Osteocyte (in vitro differentiated cells): ENCODE measurements at regions not wholly inside any gene's neighbourhood (a gene's known extent, or its start where the extent isn't known, plus 50 kb on each side); places are given as distances from the start of the nearest gene placed in this dataset.

Experiments used
- DNase-seq: peaks from one replicate; pipeline ENCODE4 v3.0.0; 2021; ENCODE audit warnings: mixed read lengths; ENCODE audit not compliant: unreplicated experiment; ENCODE audit errors: extremely low spot score
- H3K27ac Mint-ChIP-seq: one replicate; pipeline ENCODE4 v1.8.0; 2021; ENCODE audit warnings: mild to moderate bottlenecking, mixed read lengths; ENCODE audit not compliant: unreplicated experiment
- H3K27me3 Mint-ChIP-seq: one replicate; pipeline ENCODE4 v1.8.0; 2021; ENCODE audit warnings: mixed read lengths; ENCODE audit not compliant: unreplicated experiment
- H3K36me3 Mint-ChIP-seq: one replicate; pipeline ENCODE4 v1.8.0; 2021; ENCODE audit warnings: mixed read lengths; ENCODE audit not compliant: unreplicated experiment
- H3K4me1 Mint-ChIP-seq: one replicate; pipeline ENCODE4 v1.8.0; 2021; ENCODE audit warnings: mixed read lengths; ENCODE audit not compliant: unreplicated experiment
- H3K4me3 Mint-ChIP-seq: one replicate; pipeline ENCODE4 v1.8.0; 2021; ENCODE audit warnings: mild to moderate bottlenecking, moderate library complexity, mixed read lengths; ENCODE audit not compliant: unreplicated experiment
- H3K9me3 Mint-ChIP-seq: one replicate; pipeline ENCODE4 v1.8.0; 2021; ENCODE audit warnings: mixed read lengths; ENCODE audit not compliant: unreplicated experiment
- CTCF ChIP-seq: fragments of 200-600 bp; sonication (generic); IDR thresholded peaks from 2 replicates; pipeline ENCODE4 v1.5.0; 2021; ENCODE audit warnings: antibody characterized with exemption, mild to moderate bottlenecking, moderate library complexity

DNA sequence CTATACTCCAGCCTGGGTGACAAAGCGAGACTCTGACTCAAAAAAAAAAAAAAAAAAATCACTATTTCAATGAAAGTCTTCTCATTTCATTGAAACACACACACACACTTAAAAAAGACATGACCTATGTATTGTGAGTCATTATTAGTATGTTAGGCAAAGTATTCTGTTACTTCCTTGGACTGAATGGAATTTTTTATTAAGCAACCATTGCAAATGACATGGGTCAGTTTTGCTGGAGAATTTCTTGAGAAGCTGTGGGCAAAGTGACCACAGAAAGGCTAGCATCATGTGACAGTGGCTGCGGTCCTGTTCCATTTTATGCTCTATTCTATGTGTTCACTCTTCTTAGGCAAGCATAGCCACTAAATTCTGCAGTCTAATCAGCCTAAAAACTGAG is 695.7 kb downstream of the TDRD15 start:
- Mint-ChIP-seq H3K4me1 (no peaks in the 10 kb centered on the region), H3K27ac (no peak overlapping the region), H3K27me3 (no peaks in the 10 kb centered on the region), H3K9me3 (peaks cover 4% of the 10 kb centered on the region), H3K36me3 (no peaks in the 10 kb centered on the region), H3K4me3 (no peak overlapping the region)
- no peak for TF ChIP-seq CTCF
- no peak for DNase-seq

DNA sequence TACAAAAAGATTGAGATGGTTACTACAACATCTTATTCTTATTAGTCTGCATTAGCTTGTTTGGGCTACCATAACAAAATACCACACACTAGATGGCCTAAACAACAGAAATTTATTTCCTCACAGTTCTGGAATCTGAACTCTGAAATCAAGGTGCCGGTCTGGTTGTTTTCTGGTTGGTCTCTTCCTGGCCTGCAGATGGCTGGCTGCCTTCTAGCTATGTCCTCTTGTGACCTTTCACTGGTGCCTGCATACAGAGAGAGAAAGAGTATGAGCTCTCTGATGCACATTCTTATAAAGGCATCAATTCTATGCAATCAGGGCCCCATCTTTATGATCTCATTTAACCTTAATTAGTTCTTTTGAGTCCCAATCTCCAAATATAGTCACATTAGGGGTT is 696.5 kb downstream of the TDRD15 start:
- TF ChIP-seq CTCF = no peak
- peaks cover 4% of the 10 kb centered on the region for H3K9me3 Mint-ChIP-seq
- DNase-seq = no peak
- H3K27ac Mint-ChIP-seq = no peak overlapping the region
- H3K36me3 Mint-ChIP-seq = no peaks in the 10 kb centered on the region
- no peaks in the 10 kb centered on the region for H3K4me1 Mint-ChIP-seq
- no peak overlapping the region for H3K4me3 Mint-ChIP-seq
- H3K27me3 Mint-ChIP-seq = no peaks in the 10 kb centered on the region

DNA sequence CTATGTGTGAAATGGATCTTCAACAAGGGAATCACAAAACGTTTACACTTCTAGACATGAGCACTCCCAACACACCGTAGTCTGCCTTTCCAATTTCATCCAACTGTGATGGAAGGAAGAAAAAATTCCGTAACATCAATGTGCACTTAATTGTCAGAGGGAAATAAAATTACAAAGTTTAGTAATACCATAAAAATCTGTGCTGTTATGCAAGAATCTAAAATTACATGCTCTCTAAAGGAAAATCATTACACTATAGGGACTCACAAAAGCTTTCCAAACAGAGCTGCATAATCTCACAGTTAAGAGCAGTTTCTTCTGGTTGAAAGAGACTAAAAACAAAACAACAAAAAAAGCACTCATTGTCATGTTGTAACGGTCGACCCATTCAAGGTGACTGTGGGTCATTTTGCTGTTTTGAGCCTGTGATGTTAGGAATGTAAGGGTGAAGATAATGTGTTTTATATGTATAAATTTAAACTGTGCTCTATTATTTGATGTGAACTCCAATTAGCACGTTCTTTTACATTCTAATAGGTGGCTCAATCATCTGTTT is 698.0 kb downstream of the TDRD15 start:
- H3K9me3 Mint-ChIP-seq = peaks cover 4% of the 10 kb centered on the region
- DNase-seq = no peak
- no peaks in the 10 kb centered on the region for H3K27me3 Mint-ChIP-seq
- no peaks in the 10 kb centered on the region for H3K4me1 Mint-ChIP-seq
- H3K27ac Mint-ChIP-seq = no peak overlapping the region
- H3K36me3 Mint-ChIP-seq = no peaks in the 10 kb centered on the region
- no peak for TF ChIP-seq CTCF
- no peak overlapping the region for H3K4me3 Mint-ChIP-seq

DNA sequence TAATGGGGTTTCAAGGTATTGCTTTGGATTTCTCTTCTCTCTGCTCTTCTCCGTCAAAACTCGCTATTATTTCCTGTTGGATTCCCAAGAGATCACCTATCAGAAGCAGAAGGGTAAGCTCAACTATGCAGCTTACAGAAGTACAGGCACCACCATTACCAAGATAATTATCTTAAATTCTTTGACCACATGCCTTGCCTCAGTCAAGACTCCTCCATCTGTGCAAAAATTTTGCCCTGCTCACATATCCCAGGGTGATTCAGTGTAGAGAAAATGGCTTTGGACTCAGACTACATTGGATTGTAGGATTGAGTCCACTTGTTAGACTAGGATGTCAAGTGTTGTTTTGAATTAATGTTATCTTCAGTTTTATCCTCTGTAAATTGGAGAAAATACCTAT is 698.7 kb downstream of the TDRD15 start:
- Mint-ChIP-seq H3K9me3 (peaks cover 5% of the 10 kb centered on the region), H3K4me1 (no peaks in the 10 kb centered on the region), H3K27ac (no peak overlapping the region), H3K4me3 (no peak overlapping the region), H3K36me3 (no peaks in the 10 kb centered on the region), H3K27me3 (no peaks in the 10 kb centered on the region)
- no peak for DNase-seq
- TF ChIP-seq CTCF = no peak

- Mint-ChIP-seq H3K9me3 (peaks cover 10% of the 10 kb centered on the region), H3K4me3 (no peak overlapping the region), H3K4me1 (no peaks in the 10 kb centered on the region), H3K27ac (no peak overlapping the region), H3K27me3 (no peaks in the 10 kb centered on the region), H3K36me3 (no peaks in the 10 kb centered on the region)
- TF ChIP-seq CTCF = no peak
- no peak for DNase-seq
Measured at GRCh38 chr2:21833767-21834166, 710.0 kb downstream of the TDRD15 start.
